Tibial artery (tissue), 4 donors: ENCODE measurements at regions not wholly inside any gene's neighbourhood (a gene's known extent, or its start where the extent isn't known, plus 50 kb on each side); places are given as distances from the start of the nearest gene placed in this dataset.

Experiments used
- DNase-seq, 2 donors: peaks; one replicate each; pipeline ENCODE4 v3.0.0-alpha.2; 2019
- H3K27ac ChIP-seq, 2 donors: fragments of 200-600 bp; sonication (generic) in 1 of 2; 1 replicate in 1 of 2; 2 replicates in 1 of 2; pipeline ENCODE4 v1.5.1; 2018 to 2019; ENCODE audit warnings: mild to moderate bottlenecking in 1 of 2
- H3K27me3 ChIP-seq, 2 donors: fragments of 200-600 bp; sonication (generic) in 1 of 2; one replicate each; pipeline versions ENCODE4 v1.5.1 to v1.6.0; 2016 to 2019
- H3K36me3 ChIP-seq, 3 donors: fragments of 200-600 bp; sonication (generic) in 2 of 3; one replicate each; pipeline ENCODE4 v1.5.1; 2016 to 2019; ENCODE audit warnings: mild to moderate bottlenecking in 2 of 3
- H3K4me1 ChIP-seq, 4 donors: fragments of 200-600 bp; sonication (generic) in 2 of 4; 1 replicate in 3 of 4; 2 replicates in 1 of 4; pipeline ENCODE4 v1.5.1; 2016 to 2019
- H3K4me3 ChIP-seq, 2 donors: fragments of 200-600 bp; sonication (generic) in 1 of 2; 1 replicate in 1 of 2; 2 replicates in 1 of 2; pipeline ENCODE4 v1.5.1; 2018 to 2019; ENCODE audit warnings: mild to moderate bottlenecking in 2 of 2
- H3K9me3 ChIP-seq, 3 donors: fragments of 200-600 bp; sonication (generic) in 1 of 3; one replicate each; pipeline ENCODE4 v1.5.1; 2016 to 2019
- CTCF ChIP-seq, 2 experiments: fragments of 200-600 bp in 1 of 2; fragments of 450-650 bp in 1 of 2; IDR thresholded peaks; one replicate each; pipeline ENCODE4 v1.5.1; 2017 to 2019; ENCODE audit warnings: antibody characterized with exemption in 2 of 2, mild to moderate bottlenecking in 1 of 2, moderate library complexity in 1 of 2
- intact Hi-C: fragments of 100-400 bp; cut with DNase I; formaldehyde crosslinking; loops from one replicate; pipeline ENCODE4 v1.15.0; 2023; ENCODE audit warnings: low total_unique reads

GRCh38 chrX:22542641-22543040 is 269.9 kb downstream of the CBLL2 start:
- Histone ChIP-seq H3K4me1 (peaks cover 0 to under 1% (median 0%) of the 10 kb centered on the region in 4 donors), H3K27ac (no peak overlapping the region), H3K9me3 (no peaks in the 10 kb centered on the region), H3K4me3 (no peak overlapping the region), H3K27me3 (no peaks in the 10 kb centered on the region), H3K36me3 (no peaks in the 10 kb centered on the region)
- intact Hi-C loops: no loop called here
- no peak for TF ChIP-seq CTCF (IDR thresholded peaks at IDR 0.05)
- DNase-seq: no peak

GRCh38 chrX:22559506-22559905 is 286.8 kb downstream of the CBLL2 start:
- Histone ChIP-seq H3K4me3 (no peak overlapping the region), H3K9me3 (no peaks in the 10 kb centered on the region), H3K36me3 (no peaks in the 10 kb centered on the region), H3K27ac (no peak overlapping the region), H3K27me3 (no peaks in the 10 kb centered on the region), H3K4me1 (no peaks in the 10 kb centered on the region)
- intact Hi-C loops: no loop called here
- TF ChIP-seq CTCF (IDR thresholded peaks at IDR 0.05): no peak
- no peak for DNase-seq

- no peak for TF ChIP-seq CTCF (IDR thresholded peaks at IDR 0.05)
- H3K36me3 ChIP-seq: no peaks in the 10 kb centered on the region
- H3K4me1 ChIP-seq: peaks cover 0 to 5% (median 0%) of the 10 kb centered on the region in 4 donors
- no peak for DNase-seq
- no peaks in the 10 kb centered on the region for H3K27me3 ChIP-seq
- H3K4me3 ChIP-seq: no peak overlapping the region
- H3K27ac ChIP-seq: no peak overlapping the region
- H3K9me3 ChIP-seq: no peaks in the 10 kb centered on the region
- intact Hi-C loops: no loop called here
Observed at GRCh38 chrX:22575161-22575845, 302.6 kb downstream of the CBLL2 start.

DNA sequence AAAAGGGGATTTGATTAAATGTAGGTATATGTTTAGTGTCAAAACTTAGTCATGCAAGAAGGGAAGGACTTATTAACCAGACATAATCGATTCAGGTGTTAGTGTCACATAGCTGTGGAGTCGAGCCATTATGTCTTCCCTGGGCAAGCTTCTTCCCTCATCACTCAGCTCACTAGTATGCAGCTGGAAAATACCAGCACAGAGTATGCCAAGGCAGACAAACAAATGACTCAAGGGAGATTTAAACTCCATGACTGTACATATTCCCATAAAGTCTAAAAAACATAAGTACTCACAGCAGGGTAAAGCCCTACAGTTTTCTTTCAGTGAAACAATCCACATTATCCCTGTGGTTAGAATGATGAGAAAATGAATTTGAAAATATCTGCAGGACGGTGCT is 304.5 kb downstream of the CBLL2 start:
- no peaks in the 10 kb centered on the region for H3K36me3 ChIP-seq
- no peak overlapping the region for H3K27ac ChIP-seq
- no peak overlapping the region for H3K4me3 ChIP-seq
- no peak for DNase-seq
- peaks cover 0 to 5% (median 0%) of the 10 kb centered on the region in 4 donors for H3K4me1 ChIP-seq
- TF ChIP-seq CTCF (IDR thresholded peaks at IDR 0.05): no peak
- intact Hi-C loops: no loop called here
- H3K27me3 ChIP-seq: no peaks in the 10 kb centered on the region
- no peaks in the 10 kb centered on the region for H3K9me3 ChIP-seq

GRCh38 chrX:22585831-22586230 is 313.1 kb downstream of the CBLL2 start:
- Histone ChIP-seq H3K4me3 (no peak overlapping the region), H3K4me1 (no peaks in the 10 kb centered on the region), H3K36me3 (no peaks in the 10 kb centered on the region), H3K9me3 (no peaks in the 10 kb centered on the region), H3K27ac (no peak overlapping the region), H3K27me3 (no peaks in the 10 kb centered on the region)
- no peak for DNase-seq
- no peak for TF ChIP-seq CTCF (IDR thresholded peaks at IDR 0.05)
- intact Hi-C loops: no loop called here

DNA sequence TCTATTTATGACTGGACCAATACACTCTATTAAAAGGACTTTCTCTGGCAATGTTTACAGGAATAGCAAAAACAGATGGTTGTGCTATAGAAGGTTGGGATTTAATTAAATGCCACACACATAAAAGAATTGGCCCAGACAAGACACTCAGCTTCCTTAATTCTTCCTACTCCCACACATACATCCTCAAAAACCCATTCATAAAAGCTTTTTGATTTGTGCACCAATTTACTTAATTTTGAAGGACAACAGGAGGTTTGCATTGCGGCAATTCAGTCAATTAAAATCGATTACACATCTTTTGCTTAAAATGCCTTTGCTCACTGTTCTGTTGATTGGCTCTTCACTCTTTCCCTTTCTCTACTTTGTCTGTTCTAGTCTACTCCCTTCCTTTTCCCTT is 317.1 kb downstream of the CBLL2 start:
- no peaks in the 10 kb centered on the region for H3K27me3 ChIP-seq
- H3K4me1 ChIP-seq: no peaks in the 10 kb centered on the region
- intact Hi-C loops: no loop called here
- no peak overlapping the region for H3K27ac ChIP-seq
- DNase-seq: no peak
- H3K9me3 ChIP-seq: no peaks in the 10 kb centered on the region
- no peaks in the 10 kb centered on the region for H3K36me3 ChIP-seq
- H3K4me3 ChIP-seq: no peak overlapping the region
- no peak for TF ChIP-seq CTCF (IDR thresholded peaks at IDR 0.05)
